H1 (cell line): ENCODE measurements at regions not wholly inside any gene's neighbourhood (a gene's known extent, or its start where the extent isn't known, plus 50 kb on each side); places are given as distances from the start of the nearest gene placed in this dataset.
A peak's percentile ranks its signal among the peaks of the same experiment; 100 is the strongest.

Experiments used
- CTCF ChIA-PET: fragments of 300-600 bp; sonication (Branson Sonifier 250); formaldehyde crosslinking; loops from one replicate; lab custom pipeline; 2021; ENCODE audit not compliant: partially characterized antibody; lab: Charles Lee
- POLR2A ChIA-PET: fragments of 300-600 bp; sonication (Branson Sonifier 250); formaldehyde crosslinking; loops from one replicate; lab custom pipeline; 2021; ENCODE audit warnings: inconsistent platforms; ENCODE audit not compliant: partially characterized antibody; lab: Charles Lee
- DNase-seq, 2 experiments: peaks; one replicate each; pipeline versions ENCODE4 v3.0.0 to v3.0.0-alpha.2; 2010 to 2022; ENCODE audit warnings: low spot score in 2 of 2, low read depth in 1 of 2, mixed read lengths in 1 of 2
- FAIRE-seq: peaks from 2 replicates; lab custom pipeline; 2011; peaks lifted over from hg19 to GRCh38; lab: Jason Lieb, UNC
- H2AFZ ChIP-seq: 2 replicates; pipeline ENCODE4 v1.8.1; 2012; ENCODE audit warnings: low read length, inconsistent platforms
- H2AK5ac ChIP-seq: 2 replicates; pipeline ENCODE4 v1.6.1; 2013; ENCODE audit warnings: low read depth, low read length
- H2BK120ac ChIP-seq: replicated peaks from 2 replicates; pipeline ENCODE3; 2013; ENCODE audit warnings: low read depth, low read length, inconsistent platforms
- H2BK12ac ChIP-seq: 2 replicates; pipeline ENCODE4 v1.6.1; 2013; ENCODE audit warnings: low read depth, low read length
- H2BK15ac ChIP-seq: 2 replicates; pipeline ENCODE4 v1.6.1; 2013; ENCODE audit warnings: low read length
- H2BK20ac ChIP-seq: 2 replicates; pipeline ENCODE4 v1.6.1; 2013; ENCODE audit warnings: low read length
- H2BK5ac ChIP-seq: 2 replicates; pipeline ENCODE4 v1.6.1; 2013; ENCODE audit warnings: low read depth, low read length
- H3K14ac ChIP-seq: 2 replicates; pipeline ENCODE4 v1.6.1; 2013; ENCODE audit warnings: inconsistent platforms; ENCODE audit not compliant: insufficient read length
- H3K18ac ChIP-seq: 2 replicates; pipeline ENCODE4 v1.6.1; 2013; ENCODE audit warnings: low read length; ENCODE audit errors: extremely low read depth
- H3K23ac ChIP-seq: 2 replicates; pipeline ENCODE4 v1.6.1; 2013; ENCODE audit warnings: inconsistent platforms; ENCODE audit not compliant: insufficient read length
- H3K23me2 ChIP-seq: 2 replicates; pipeline ENCODE4 v1.6.1; 2013; ENCODE audit warnings: low read depth, low read length
- H3K27ac ChIP-seq: 2 replicates; pipeline ENCODE4 v1.6.1; 2011; ENCODE audit warnings: low read depth, low read length, inconsistent platforms
- H3K27me3 ChIP-seq, 4 experiments: replicated peaks in 1 of 4; 1 replicate in 1 of 4; 2 replicates in 3 of 4; pipeline versions ENCODE4 v1.6.1 to v1.8.1; 2011 to 2013; ENCODE audit warnings: low read length in 3 of 4, mild to moderate bottlenecking in 3 of 4, inconsistent platforms in 2 of 4, mixed read lengths in 2 of 4, moderate library complexity in 1 of 4; ENCODE audit not compliant: control insufficient read depth in 3 of 4, insufficient read depth in 3 of 4; ENCODE audit errors: extremely low read depth in 1 of 4
- H3K36me3 ChIP-seq, 4 experiments: 2 replicates each; pipeline versions ENCODE4 v1.6.1 to v1.8.1; 2011 to 2013; ENCODE audit warnings: mild to moderate bottlenecking in 4 of 4, low read length in 3 of 4, moderate library complexity in 2 of 4, control low read depth in 1 of 4, inconsistent platforms in 1 of 4; ENCODE audit not compliant: insufficient read depth in 4 of 4, control insufficient read depth in 2 of 4
- H3K4ac ChIP-seq: replicated peaks from 2 replicates; pipeline ENCODE3; 2013; ENCODE audit warnings: low read length, low read depth, mixed read lengths, inconsistent platforms; ENCODE audit not compliant: insufficient read length
- H3K4me1 ChIP-seq, 4 experiments: replicated peaks in 1 of 4; 1 replicate in 1 of 4; 2 replicates in 3 of 4; pipeline versions ENCODE4 v1.6.1 to v1.8.1; 2011 to 2013; ENCODE audit warnings: low read length in 3 of 4, inconsistent platforms in 2 of 4, mixed read lengths in 1 of 4; ENCODE audit not compliant: insufficient read depth in 4 of 4, control insufficient read depth in 3 of 4
- H3K4me2 ChIP-seq, 2 experiments: 2 replicates each; pipeline versions ENCODE4 v1.6.1 to v1.8.1; 2011 to 2013; ENCODE audit warnings: low read depth in 2 of 2, low read length in 2 of 2, control low read depth in 1 of 2, inconsistent platforms in 1 of 2, mild to moderate bottlenecking in 1 of 2; ENCODE audit not compliant: insufficient read depth in 1 of 2
- H3K4me3 ChIP-seq, 4 experiments: fragments of 200-600, 300-600 bp in 1 of 4; sonication (generic), shearing (Covaris generic), sonication (Bioruptor Twin) in 1 of 4; 2 replicates each; pipeline versions ENCODE4 v1.5.1 to v1.8.1; 2011 to 2016; ENCODE audit warnings: low read length in 4 of 4, low read depth in 3 of 4, control low read depth in 2 of 4, inconsistent platforms in 2 of 4, mild to moderate bottlenecking in 2 of 4, mixed read lengths in 1 of 4, moderate library complexity in 1 of 4; ENCODE audit not compliant: insufficient read depth in 2 of 4; ENCODE audit errors: extremely low read depth in 1 of 4
- H3K56ac ChIP-seq: replicated peaks from 2 replicates; pipeline ENCODE3; 2013; ENCODE audit warnings: low read depth, mild to moderate bottlenecking, mixed read lengths, low read length, inconsistent platforms; ENCODE audit not compliant: insufficient read length
- H3K79me1 ChIP-seq: 2 replicates; pipeline ENCODE4 v1.6.1; 2013; ENCODE audit warnings: low read depth, low read length, control low read depth
- H3K79me2 ChIP-seq, 2 experiments: 2 replicates each; pipeline versions ENCODE4 v1.6.1 to v1.8.1; 2012 to 2013; ENCODE audit warnings: low read length in 2 of 2, mild to moderate bottlenecking in 2 of 2, inconsistent platforms in 1 of 2; ENCODE audit not compliant: insufficient read depth in 2 of 2, control insufficient read depth in 1 of 2
- H3K9ac ChIP-seq, 4 experiments: replicated peaks in 1 of 4; 1 replicate in 1 of 4; 2 replicates in 3 of 4; pipeline versions ENCODE4 v1.6.1 to v1.8.1; 2011 to 2013; ENCODE audit warnings: low read depth in 3 of 4, low read length in 3 of 4, control low read depth in 2 of 4, mild to moderate bottlenecking in 2 of 4, moderate library complexity in 2 of 4, inconsistent platforms in 1 of 4; ENCODE audit errors: extremely low read depth in 1 of 4
- H3K9me3 ChIP-seq, 2 experiments: 2 replicates each; pipeline versions ENCODE4 v1.6.1 to v1.8.1; 2012 to 2013; ENCODE audit warnings: mild to moderate bottlenecking in 2 of 2, moderate library complexity in 2 of 2, control low read depth in 1 of 2, inconsistent platforms in 1 of 2, low read depth in 1 of 2, low read length in 1 of 2, mixed read lengths in 1 of 2; ENCODE audit not compliant: insufficient read depth in 2 of 2
- H4K20me1 ChIP-seq, 2 experiments: replicated peaks in 1 of 2; 2 replicates each; pipeline versions ENCODE3 to v1.8.1; 2011 to 2013; ENCODE audit warnings: inconsistent platforms in 2 of 2, low read length in 2 of 2, mild to moderate bottlenecking in 1 of 2; ENCODE audit not compliant: insufficient read depth in 2 of 2, control insufficient read depth in 1 of 2
- H4K5ac ChIP-seq: 2 replicates; pipeline ENCODE4 v1.6.1; 2013; ENCODE audit warnings: low read length, low read depth, mixed read lengths, inconsistent platforms; ENCODE audit not compliant: insufficient read length
- H4K8ac ChIP-seq: 2 replicates; pipeline ENCODE4 v1.8.0; 2013; ENCODE audit warnings: mild to moderate bottlenecking, moderate library complexity, low read length, inconsistent platforms; ENCODE audit not compliant: insufficient read depth; ENCODE audit errors: extremely low read depth
- H4K91ac ChIP-seq: replicated peaks from 2 replicates; pipeline ENCODE3; 2013; ENCODE audit warnings: low read length, mixed read lengths, inconsistent platforms; ENCODE audit not compliant: insufficient read length
- BCL11A ChIP-seq, 2 experiments: IDR thresholded peaks; one replicate each; pipeline ENCODE4 v1.6.1; 2011; ENCODE audit warnings: low read depth in 2 of 2, low read length in 2 of 2, mild to moderate bottlenecking in 2 of 2
- HDAC6 ChIP-seq: IDR thresholded peaks from one replicate; pipeline ENCODE4 v1.7.1; 2012; ENCODE audit warnings: low read depth, mild to moderate bottlenecking, inconsistent platforms, low read length, moderate library complexity
- KDM5A ChIP-seq: fragments of 200-600 bp; IDR thresholded peaks from 2 replicates; pipeline ENCODE4 v1.7.1; 2012; ENCODE audit warnings: mild to moderate bottlenecking, low read length, inconsistent platforms, mixed read lengths
- TAF7 ChIP-seq: optimal IDR thresholded peaks from 2 replicates; pipeline ENCODE3; 2011; ENCODE audit warnings: low read depth, mild to moderate bottlenecking, inconsistent platforms, low read length, moderate library complexity, borderline replicate concordance
- WGBS, 2 experiments: shearing (Covaris generic) in 1 of 2; methylation state at CpG; one replicate each; pipeline versions ENCODE4 v1.1.6 to v1.1.7; 2013 to 2015; ENCODE audit warnings: low lambda C conversion rate in 2 of 2, mixed read lengths in 2 of 2, inconsistent platforms in 1 of 2, low coverage in 1 of 2, missing lambda C conversion rate in 1 of 2; ENCODE audit not compliant: insufficient replicate concordance in 2 of 2, insufficient coverage in 1 of 2, insufficient read length in 1 of 2; ENCODE audit errors: extremely low coverage in 1 of 2, missing lambda C conversion rate in 1 of 2; 5-methylcytosine and 5-hydroxymethylcytosine counted together

GRCh38 chr22:48941033-48941902 lies 886.4 kb downstream of the BRD1 start:
- POLR2A ChIA-PET, result no interaction called here
- H3K9me3 ChIP-seq, result peaks cover 4 to 7% of the 10 kb centered on the region in 2 experiments
- H3K4me3 ChIP-seq, result no peak overlapping the region
- H3K4me2 ChIP-seq, result no peak overlapping the region
- WGBS, 2 experiments, result 88% methylated on average over 22 of the region's 23 CpGs; no CpG with 5 or more reads in 1 of the 2 experiments
- H3K27ac ChIP-seq, result no peak overlapping the region
- H3K23me2 ChIP-seq, result no peaks in the 10 kb centered on the region
- no peak overlapping the region for H3K56ac ChIP-seq
- no peak overlapping the region for H2BK12ac ChIP-seq
- no peak overlapping the region for H2AK5ac ChIP-seq
- H3K27me3 ChIP-seq, result no peaks in the 10 kb centered on the region; a peak in 3 of 7 replicates
- no peaks in the 10 kb centered on the region for H3K79me1 ChIP-seq
- H2BK15ac ChIP-seq, result no peak overlapping the region
- no peaks in the 10 kb centered on the region for H3K36me3 ChIP-seq
- H3K4ac ChIP-seq, result no peak overlapping the region
- no peaks in the 10 kb centered on the region for H4K20me1 ChIP-seq
- CTCF ChIA-PET, result interaction anchor here (1.0 to 3.6 kb wide), 3 partner anchors 13 to 365 kb away, joined by 3 to 22 read pairs (median 3); no protein-coding TSS in a partner anchor
- no peak overlapping the region for H2BK5ac ChIP-seq
- no peak for TF ChIP-seq KDM5A
- TF ChIP-seq TAF7, result no peak
- no peak for TF ChIP-seq HDAC6
- no peak for TF ChIP-seq BCL11A (IDR thresholded peaks at IDR 0.05; ENCODE audit: low read depth in 2 of 2, low read length in 2 of 2)
- no peak overlapping the region for H3K23ac ChIP-seq
- peak in 1 of 2 experiments; percentile 37 for DNase-seq
- no peaks in the 10 kb centered on the region for H3K4me1 ChIP-seq
- no peak for FAIRE-seq
- no peak overlapping the region for H3K18ac ChIP-seq
- no peak overlapping the region for H3K14ac ChIP-seq
- no peak overlapping the region for H2BK120ac ChIP-seq
- no peak overlapping the region for H4K8ac ChIP-seq
- no peak overlapping the region for H2BK20ac ChIP-seq
- no peak overlapping the region for H4K91ac ChIP-seq
- H3K79me2 ChIP-seq, result no peaks in the 10 kb centered on the region
- no peak overlapping the region for H4K5ac ChIP-seq
- H2AFZ ChIP-seq, result no peak overlapping the region
- H3K9ac ChIP-seq, result no peak overlapping the region
